Neural progenitor cell (in vitro differentiated cells): ENCODE measurements at regions not wholly inside any gene's neighbourhood (a gene's known extent, or its start where the extent isn't known, plus 50 kb on each side); places are given as distances from the start of the nearest gene placed in this dataset.

Experiments
- EZH2 ChIP-seq: fragments of 200-600 bp; sonication (generic); IDR thresholded peaks from 2 replicates; pipeline ENCODE4 v1.6.1; 2017; ENCODE audit warnings: antibody characterized with exemption, mild to moderate bottlenecking, moderate library complexity
- EZH2phosphoT487 ChIP-seq: fragments of 200-600 bp; sonication (generic); IDR thresholded peaks from 2 replicates; pipeline ENCODE4 v1.6.1; 2017; ENCODE audit warnings: antibody characterized with exemption
- TF ChIP-seq, protein P1 (sequence below): fragments of 200-600 bp; sonication (generic); IDR thresholded peaks from 2 replicates; pipeline ENCODE4 v1.5.1; 2017; ENCODE audit warnings: antibody characterized with exemption, mild to moderate bottlenecking

DNA sequence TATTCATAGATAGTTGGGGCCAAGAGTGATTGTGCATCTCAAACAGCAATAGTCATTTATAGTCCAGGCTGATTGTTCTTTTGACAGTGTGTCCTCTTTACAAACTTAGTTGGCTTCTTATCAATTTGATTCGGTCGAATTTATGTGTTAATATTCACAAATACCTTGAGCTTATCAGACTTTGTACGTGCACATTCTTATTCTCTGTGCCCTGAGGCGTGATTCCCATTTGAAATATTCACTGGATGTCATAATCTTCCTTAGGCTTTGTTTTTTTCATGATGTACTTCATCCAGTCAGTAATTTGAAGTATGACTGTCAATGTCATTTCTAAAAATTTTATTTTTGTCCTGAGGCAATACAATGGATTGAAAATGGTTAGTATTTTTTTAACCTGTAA is 263.5 kb upstream of the PCDH7 start:
- TF ChIP-seq, protein P1, sequence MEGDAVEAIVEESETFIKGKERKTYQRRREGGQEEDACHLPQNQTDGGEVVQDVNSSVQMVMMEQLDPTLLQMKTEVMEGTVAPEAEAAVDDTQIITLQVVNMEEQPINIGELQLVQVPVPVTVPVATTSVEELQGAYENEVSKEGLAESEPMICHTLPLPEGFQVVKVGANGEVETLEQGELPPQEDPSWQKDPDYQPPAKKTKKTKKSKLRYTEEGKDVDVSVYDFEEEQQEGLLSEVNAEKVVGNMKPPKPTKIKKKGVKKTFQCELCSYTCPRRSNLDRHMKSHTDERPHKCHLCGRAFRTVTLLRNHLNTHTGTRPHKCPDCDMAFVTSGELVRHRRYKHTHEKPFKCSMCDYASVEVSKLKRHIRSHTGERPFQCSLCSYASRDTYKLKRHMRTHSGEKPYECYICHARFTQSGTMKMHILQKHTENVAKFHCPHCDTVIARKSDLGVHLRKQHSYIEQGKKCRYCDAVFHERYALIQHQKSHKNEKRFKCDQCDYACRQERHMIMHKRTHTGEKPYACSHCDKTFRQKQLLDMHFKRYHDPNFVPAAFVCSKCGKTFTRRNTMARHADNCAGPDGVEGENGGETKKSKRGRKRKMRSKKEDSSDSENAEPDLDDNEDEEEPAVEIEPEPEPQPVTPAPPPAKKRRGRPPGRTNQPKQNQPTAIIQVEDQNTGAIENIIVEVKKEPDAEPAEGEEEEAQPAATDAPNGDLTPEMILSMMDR, result no peak
- TF ChIP-seq EZH2 (no peak), EZH2phosphoT487 (no peak)
